ENCODE measurements at regions not wholly inside any gene's neighbourhood (a gene's known extent, or its start where the extent isn't known, plus 50 kb on each side); places are given as distances from the start of the nearest gene placed in this dataset.

DNA sequence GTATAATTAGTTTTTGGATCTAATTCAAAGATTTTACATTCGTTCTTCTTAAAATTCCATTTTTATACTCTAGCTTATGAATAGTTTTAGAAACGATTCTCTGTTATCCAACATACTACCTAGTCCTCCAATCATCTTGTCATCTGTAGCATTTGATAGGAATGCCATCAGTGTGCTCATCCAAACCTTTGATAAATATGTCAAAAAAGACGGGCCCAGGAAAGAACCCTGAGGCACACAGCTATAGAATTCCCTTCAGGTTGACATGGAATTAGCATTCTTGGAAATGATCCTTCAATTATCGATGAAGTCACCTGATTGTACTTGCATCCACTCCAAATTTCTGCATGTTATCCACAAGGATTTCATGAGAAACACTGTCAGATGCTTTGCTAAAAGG lies 64.8 kb upstream of the EFNA5 start:
- no TSS peak for BruUV-seq (replicated peaks)
- H3K4me3 ChIP-seq (ENCODE audit: low read depth in 2 of 2, low read length in 2 of 2), result no peak overlapping the region
- intact Hi-C loops (cut with micrococcal nuclease; ENCODE audit: unreplicated experiment), result no loop called here
- no peak overlapping the region for H3K27ac ChIP-seq (ENCODE audit: low read length)
- peaks cover 6% of the 10 kb centered on the region; the same call in 1 of the 2 replicates for H3K27me3 ChIP-seq (ENCODE audit: control insufficient read depth, insufficient read depth, low read length)
- no peaks in the 10 kb centered on the region for H3K36me3 ChIP-seq (ENCODE audit: control insufficient read depth, insufficient read depth, low read length)
- ChIA-PET POLR2A (no interaction called here), CTCF (no interaction called here)
- DNase-seq (ENCODE audit: low read depth, low spot score) (no peak), ATAC-seq (no peak)
- TF ChIP-seq POLR2AphosphoS5 (IDR thresholded peaks at IDR 0.05; ENCODE audit: low read depth, low read length), result no peak
- TF ChIP-seq, protein P1, sequence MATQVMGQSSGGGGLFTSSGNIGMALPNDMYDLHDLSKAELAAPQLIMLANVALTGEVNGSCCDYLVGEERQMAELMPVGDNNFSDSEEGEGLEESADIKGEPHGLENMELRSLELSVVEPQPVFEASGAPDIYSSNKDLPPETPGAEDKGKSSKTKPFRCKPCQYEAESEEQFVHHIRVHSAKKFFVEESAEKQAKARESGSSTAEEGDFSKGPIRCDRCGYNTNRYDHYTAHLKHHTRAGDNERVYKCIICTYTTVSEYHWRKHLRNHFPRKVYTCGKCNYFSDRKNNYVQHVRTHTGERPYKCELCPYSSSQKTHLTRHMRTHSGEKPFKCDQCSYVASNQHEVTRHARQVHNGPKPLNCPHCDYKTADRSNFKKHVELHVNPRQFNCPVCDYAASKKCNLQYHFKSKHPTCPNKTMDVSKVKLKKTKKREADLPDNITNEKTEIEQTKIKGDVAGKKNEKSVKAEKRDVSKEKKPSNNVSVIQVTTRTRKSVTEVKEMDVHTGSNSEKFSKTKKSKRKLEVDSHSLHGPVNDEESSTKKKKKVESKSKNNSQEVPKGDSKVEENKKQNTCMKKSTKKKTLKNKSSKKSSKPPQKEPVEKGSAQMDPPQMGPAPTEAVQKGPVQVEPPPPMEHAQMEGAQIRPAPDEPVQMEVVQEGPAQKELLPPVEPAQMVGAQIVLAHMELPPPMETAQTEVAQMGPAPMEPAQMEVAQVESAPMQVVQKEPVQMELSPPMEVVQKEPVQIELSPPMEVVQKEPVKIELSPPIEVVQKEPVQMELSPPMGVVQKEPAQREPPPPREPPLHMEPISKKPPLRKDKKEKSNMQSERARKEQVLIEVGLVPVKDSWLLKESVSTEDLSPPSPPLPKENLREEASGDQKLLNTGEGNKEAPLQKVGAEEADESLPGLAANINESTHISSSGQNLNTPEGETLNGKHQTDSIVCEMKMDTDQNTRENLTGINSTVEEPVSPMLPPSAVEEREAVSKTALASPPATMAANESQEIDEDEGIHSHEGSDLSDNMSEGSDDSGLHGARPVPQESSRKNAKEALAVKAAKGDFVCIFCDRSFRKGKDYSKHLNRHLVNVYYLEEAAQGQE (IDR thresholded peaks at IDR 0.05; ENCODE audit: insufficient read depth in 1 of 2, low read depth in 2 of 2, low read length in 1 of 2), result no peak
- TF ChIP-seq TCF7L2 (IDR thresholded peaks at IDR 0.05; ENCODE audit: low read depth, low read length), result no peak
- TF ChIP-seq, protein P2, sequence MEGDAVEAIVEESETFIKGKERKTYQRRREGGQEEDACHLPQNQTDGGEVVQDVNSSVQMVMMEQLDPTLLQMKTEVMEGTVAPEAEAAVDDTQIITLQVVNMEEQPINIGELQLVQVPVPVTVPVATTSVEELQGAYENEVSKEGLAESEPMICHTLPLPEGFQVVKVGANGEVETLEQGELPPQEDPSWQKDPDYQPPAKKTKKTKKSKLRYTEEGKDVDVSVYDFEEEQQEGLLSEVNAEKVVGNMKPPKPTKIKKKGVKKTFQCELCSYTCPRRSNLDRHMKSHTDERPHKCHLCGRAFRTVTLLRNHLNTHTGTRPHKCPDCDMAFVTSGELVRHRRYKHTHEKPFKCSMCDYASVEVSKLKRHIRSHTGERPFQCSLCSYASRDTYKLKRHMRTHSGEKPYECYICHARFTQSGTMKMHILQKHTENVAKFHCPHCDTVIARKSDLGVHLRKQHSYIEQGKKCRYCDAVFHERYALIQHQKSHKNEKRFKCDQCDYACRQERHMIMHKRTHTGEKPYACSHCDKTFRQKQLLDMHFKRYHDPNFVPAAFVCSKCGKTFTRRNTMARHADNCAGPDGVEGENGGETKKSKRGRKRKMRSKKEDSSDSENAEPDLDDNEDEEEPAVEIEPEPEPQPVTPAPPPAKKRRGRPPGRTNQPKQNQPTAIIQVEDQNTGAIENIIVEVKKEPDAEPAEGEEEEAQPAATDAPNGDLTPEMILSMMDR (IDR thresholded peaks at IDR 0.05), result no peak
- no peak for TF ChIP-seq SIN3A (IDR thresholded peaks at IDR 0.05; ENCODE audit: borderline replicate concordance, insufficient read depth, low read depth, low read length)
- no peaks in the 10 kb centered on the region for H3K4me1 ChIP-seq (ENCODE audit: control insufficient read depth, insufficient read depth, low read length)
- in situ Hi-C loops (cut with HindIII; ENCODE audit: low pct_unique_long_range_greater_than_20kb, low sequenced_read_pairs), result no loop called here
- H3K9me3 ChIP-seq (ENCODE audit: control insufficient read depth, insufficient read depth, low read depth, low read length), result no peaks in the 10 kb centered on the region

DNA sequence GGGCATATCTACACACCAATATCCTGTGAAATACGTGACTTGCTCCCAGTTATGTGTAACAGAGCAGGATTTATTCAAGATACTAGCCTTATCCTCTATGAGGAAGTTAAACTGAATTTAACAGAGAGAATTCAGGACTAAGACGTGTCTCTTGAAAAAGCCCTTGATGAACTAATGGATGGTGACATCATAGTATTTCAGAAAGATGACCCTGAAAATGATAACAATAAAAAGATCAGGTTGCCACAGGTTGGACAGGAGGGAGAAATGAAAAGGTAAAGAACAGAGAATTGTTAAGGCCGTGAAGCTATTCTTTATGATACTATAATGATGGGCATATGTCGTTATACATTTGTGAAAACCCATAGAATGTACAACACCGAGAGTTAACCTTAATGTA lies 56.2 kb upstream of the EFNA5 start:
- DNase-seq (ENCODE audit: low read depth, low spot score) (no peak), ATAC-seq (no peak)
- H3K4me1 ChIP-seq (ENCODE audit: control insufficient read depth, insufficient read depth, low read length), result no peaks in the 10 kb centered on the region
- no TSS peak for BruUV-seq (replicated peaks)
- intact Hi-C loops (cut with micrococcal nuclease; ENCODE audit: unreplicated experiment) (no loop called here), in situ Hi-C loops (cut with HindIII; ENCODE audit: low pct_unique_long_range_greater_than_20kb, low sequenced_read_pairs) (no loop called here)
- POLR2A ChIA-PET, result no interaction called here
- no peaks in the 10 kb centered on the region; the same call in 1 of the 2 replicates for H3K27me3 ChIP-seq (ENCODE audit: control insufficient read depth, insufficient read depth, low read length)
- TF ChIP-seq POLR2AphosphoS5 (IDR thresholded peaks at IDR 0.05; ENCODE audit: low read depth, low read length), result no peak
- TF ChIP-seq, protein P2 (IDR thresholded peaks at IDR 0.05), result no peak
- TF ChIP-seq SIN3A (IDR thresholded peaks at IDR 0.05; ENCODE audit: borderline replicate concordance, insufficient read depth, low read depth, low read length), result no peak
- TF ChIP-seq, protein P1 (IDR thresholded peaks at IDR 0.05; ENCODE audit: insufficient read depth in 1 of 2, low read depth in 2 of 2, low read length in 1 of 2), result no peak
- TF ChIP-seq TCF7L2 (IDR thresholded peaks at IDR 0.05; ENCODE audit: low read depth, low read length), result no peak
- no peak overlapping the region for H3K4me3 ChIP-seq (ENCODE audit: low read depth in 2 of 2, low read length in 2 of 2)
- CTCF ChIA-PET, result no interaction called here
- H3K27ac ChIP-seq (ENCODE audit: low read length), result no peak overlapping the region
- no peaks in the 10 kb centered on the region for H3K9me3 ChIP-seq (ENCODE audit: control insufficient read depth, insufficient read depth, low read depth, low read length)
- H3K36me3 ChIP-seq (ENCODE audit: control insufficient read depth, insufficient read depth, low read length), result no peaks in the 10 kb centered on the region
